Posterior cingulate gyrus (tissue), 11 donors: ENCODE measurements at regions not wholly inside any gene's neighbourhood (a gene's known extent, or its start where the extent isn't known, plus 50 kb on each side); places are given as distances from the start of the nearest gene placed in this dataset.
"Not testable (repeated sequence)": the region's sequence is repeated elsewhere in the genome, so short reads cannot be mapped to it uniquely, and the experiment has no call there.

ENCODE experiments used
- DNase-seq, 10 donors: peaks; one replicate each; pipeline versions ENCODE4 v3.0.0 to v3.0.0-alpha.2; 2020 to 2021; ENCODE audit warnings: mixed read lengths in 3 of 10
- intact Hi-C: fragments of 100-400 bp; cut with DNase I; formaldehyde crosslinking; loops from one replicate; pipeline ENCODE4 v1.15.1; 2023

DNA sequence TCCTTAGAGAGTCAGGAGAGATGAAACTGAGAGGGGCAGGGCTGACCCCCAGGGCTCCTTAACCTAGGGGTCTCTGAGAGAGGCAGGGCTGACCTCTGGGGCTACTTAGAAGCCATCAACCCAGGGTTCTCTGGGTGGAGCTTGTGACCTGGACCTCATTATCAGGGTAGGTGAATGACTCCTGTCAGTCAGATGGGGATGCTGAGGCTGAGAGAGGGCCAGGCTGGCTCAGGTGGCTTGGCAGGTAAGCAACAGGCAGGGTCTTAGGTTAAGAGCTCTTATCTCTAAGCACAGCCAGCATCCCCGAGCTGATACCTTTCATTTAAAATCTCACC lies 160.9 kb downstream of the PTPRU start:
- intact Hi-C loops, result no loop called here
- DNase-seq, result peak in 1 of 10 donors; percentile 23

DNA sequence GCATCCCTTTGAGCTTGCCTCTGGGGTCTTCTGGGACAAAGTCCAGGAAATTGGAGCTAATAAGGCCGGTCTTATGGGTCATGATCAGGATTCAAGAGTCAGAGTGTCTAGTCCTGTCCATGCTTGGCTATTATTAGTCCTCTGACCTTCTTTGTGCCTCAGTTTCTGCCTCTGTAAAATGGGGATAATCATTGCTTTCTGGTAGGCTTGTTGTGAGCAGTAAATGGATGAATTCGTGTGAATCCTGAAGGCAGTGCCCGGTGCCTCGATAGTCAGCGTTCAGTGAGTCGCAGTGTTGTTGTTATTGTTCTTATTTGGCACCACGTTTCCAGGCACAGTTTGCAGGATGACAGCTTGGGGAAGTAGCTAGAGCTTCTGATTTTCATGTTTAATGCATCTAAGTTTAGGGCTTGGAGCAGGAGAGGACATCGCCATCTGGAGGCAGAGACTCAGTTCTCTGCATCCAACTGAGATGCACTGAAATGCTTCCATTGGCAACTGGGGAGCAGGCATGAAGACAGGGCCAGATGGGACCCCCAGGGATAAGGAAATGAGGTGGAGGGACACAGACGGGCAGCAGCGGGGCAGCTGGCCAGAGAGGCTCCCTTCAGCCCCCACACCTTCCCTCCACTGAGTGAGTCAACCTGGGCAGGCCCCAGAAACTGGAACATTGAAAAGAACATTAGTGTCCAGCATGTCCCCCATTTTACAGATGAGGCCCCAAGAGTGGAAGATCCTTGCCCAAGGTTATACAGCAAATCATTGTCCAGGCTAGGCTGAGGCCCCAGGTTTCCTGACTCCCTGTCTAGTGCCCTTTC lies 160.3 kb downstream of the PTPRU start:
- peak in 3 of 10 donors; percentile 26 to 50 (median 41) for DNase-seq
- intact Hi-C loops, result no loop called here

DNA sequence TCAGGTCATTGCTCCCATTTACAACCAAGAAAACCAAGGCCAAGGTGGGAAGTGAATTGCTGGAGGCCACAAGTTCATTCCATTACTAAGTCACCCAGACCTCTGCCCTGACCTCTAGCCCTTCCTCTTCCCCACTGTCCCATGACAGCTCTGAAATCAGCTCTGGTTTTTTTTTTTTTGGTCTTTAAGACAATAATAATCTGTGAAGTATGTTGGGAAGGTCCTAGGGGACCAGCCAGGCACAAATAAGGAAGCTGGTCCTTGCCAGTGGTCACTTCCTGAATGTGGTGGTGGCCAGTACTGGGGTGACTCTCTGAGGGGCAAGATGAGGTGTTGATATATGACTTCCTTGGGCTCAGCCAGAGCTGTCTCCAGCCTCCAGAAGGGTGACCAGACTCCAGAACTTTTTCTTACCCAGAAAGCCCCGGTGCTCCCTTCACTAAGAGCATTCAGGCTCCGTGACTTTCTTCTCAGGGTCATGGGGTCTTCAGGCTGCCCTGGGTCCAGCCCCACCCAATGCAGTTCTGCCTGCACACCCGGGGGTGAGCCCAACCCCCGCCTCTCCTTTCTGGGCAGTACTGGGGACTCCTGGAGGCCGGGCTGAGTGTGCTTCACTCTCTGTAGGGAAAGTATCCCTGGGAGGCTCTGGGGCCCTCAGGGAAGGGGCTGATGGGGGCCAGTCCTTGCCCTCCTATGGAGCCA lies 159.6 kb downstream of the PTPRU start:
- intact Hi-C loops, result no loop called here
- DNase-seq, result peak in 2 of 10 donors; percentile 40 to 43

DNA sequence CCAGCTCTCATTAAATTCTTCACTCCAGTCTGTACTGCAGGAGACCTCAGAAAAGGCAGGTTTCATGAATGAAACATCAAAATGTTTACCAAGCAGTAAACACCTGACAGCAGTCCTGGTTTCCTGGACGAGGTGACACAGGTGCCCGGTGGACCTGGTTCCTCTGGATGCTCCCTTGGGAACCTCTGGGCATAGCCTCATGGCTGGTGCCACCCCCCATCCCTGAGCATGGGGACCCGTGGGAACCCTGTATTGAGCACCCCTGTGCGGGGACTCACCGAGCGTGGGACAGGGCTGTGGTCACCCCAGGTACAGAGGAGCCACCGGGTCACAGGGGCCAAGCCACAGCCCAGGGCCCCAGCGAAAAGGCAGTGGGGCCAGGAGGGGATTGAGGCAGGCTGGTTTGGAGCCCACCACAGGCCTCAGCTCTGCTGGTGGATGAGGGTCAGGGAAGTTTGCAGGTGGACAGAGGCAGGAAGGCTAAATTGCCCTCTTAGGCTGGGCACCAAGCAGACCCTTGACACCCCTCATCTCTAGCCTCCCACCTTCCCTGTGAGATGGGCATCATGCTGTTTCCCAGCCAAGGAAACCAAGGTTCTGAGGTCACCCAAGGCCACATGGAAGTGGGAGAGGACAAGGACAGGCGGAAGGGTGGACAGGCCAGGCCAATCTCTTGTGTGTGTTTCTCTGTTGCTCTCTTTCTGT lies 158.4 kb downstream of the PTPRU start:
- peak in 2 of 10 donors; percentile 58 to 80 for DNase-seq
- intact Hi-C loops, result no loop called here

DNA sequence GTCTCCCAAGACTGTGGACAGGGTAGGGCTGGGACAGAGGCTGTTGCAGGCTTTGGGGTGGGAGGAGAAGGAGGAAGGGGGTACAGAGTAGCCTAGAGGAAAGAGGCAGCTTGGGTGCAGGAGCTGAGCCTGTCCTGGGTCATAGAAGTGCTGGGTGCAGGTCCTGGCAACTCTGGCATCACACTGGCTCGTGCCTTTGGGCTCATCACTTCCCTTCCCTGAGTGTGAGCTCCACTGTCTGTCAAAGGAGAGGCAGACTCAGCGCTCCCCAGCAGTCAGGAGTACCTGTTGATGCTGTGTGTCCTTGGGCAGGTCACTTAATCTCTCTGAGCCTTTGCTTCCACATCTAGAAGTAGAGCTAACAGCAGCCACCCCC lies 157.1 kb downstream of the PTPRU start:
- DNase-seq, result peak in 1 of 10 donors; percentile 30
- intact Hi-C loops, result no loop called here

DNA sequence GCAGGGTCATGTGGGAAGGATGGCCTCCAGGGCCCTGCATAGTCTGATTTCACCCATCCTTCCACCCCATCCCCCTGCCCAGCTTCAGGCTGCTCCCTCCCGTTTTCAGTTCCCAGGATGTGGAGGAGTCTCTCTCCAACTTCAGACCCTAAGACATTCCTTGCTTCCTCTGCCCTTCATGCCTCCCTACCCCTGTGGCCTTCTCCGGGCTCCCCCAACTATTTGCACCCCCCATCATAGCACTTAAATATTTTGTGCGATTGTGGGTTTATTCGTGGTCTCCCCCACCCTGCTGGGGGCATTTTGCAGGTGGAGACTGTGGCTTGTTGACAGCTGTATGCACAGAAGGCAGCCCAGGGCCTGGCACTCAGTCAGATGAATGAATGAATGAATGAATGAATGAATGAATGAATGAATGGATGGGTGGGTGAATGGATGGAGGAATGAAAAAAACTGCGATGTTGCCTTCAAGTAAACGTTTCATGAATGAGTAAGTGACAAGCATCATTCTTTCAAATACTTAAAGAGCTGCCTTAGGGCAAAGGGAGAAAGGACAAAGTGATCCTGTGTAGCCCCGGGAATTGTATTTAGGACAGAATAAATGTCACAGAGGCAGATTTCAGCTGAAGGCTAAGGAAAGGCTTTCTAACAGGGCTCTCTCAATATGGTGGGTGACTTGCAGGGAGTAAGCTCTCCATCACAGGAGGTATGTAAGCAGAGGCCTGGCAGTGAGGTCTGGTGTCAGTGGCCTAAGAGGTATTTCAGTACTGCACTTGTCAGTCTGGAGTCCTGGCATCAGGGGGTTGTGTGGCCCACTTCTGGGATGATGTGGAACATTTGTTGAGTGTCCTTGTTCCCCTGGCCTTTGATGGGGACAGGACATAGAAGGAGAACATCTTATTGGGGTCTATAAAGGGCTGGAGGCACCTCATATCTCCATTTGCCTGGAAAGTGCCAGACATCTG lies 156.4 kb downstream of the PTPRU start:
- intact Hi-C loops, result no loop called here

DNA sequence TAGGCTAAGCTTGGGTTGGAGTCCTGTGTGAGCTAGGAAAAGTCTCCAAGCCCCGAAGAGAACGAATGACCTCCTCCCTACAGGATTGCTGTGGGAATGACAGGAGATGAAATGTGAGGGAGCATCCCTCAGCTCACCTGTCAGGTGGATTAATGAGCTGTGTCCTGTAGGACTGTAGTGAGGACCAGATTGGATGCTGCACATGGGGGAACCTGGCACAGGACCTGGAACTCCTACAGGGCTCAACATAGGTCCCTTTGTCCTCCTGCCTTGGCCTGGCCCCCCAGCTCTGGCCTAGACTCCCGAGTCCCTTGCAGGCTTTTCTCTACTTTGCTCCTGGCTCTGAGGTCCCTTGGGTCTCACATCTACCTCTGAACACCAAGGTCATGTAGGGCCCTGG lies 155.7 kb downstream of the PTPRU start:
- DNase-seq, result peak in 1 of 10 donors; percentile 39
- intact Hi-C loops, result no loop called here

More for the DNA sequence above, 156.4 kb downstream of the PTPRU start:
- peak in 1 of 10 donors; percentile 6 for DNase-seq

DNA sequence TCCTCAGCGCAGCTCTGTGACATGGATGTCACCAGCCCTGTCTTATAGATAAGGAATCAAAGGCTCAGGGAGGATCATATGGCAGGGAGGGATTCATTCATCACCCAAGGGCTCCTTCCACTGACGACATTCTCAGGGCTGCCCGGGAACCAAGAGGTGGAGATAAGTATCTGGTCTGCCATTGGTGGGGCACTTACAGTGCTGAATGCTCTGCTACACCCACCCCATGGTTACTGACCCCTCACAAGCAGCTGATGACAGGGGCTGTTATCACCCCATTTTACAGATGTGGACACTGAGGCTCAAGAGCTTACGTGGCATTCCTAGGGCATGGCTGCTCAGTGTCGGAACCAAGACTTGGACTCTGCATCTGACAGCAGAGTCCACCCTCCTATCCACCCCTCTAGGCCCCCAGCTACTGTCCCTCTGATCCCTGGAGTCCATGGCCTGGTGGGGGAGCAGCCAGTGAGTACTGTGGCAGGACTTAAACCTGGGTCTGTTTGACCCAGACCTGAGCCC lies 155.1 kb downstream of the PTPRU start:
- intact Hi-C loops, result no loop called here
- DNase-seq, result no peak

DNA sequence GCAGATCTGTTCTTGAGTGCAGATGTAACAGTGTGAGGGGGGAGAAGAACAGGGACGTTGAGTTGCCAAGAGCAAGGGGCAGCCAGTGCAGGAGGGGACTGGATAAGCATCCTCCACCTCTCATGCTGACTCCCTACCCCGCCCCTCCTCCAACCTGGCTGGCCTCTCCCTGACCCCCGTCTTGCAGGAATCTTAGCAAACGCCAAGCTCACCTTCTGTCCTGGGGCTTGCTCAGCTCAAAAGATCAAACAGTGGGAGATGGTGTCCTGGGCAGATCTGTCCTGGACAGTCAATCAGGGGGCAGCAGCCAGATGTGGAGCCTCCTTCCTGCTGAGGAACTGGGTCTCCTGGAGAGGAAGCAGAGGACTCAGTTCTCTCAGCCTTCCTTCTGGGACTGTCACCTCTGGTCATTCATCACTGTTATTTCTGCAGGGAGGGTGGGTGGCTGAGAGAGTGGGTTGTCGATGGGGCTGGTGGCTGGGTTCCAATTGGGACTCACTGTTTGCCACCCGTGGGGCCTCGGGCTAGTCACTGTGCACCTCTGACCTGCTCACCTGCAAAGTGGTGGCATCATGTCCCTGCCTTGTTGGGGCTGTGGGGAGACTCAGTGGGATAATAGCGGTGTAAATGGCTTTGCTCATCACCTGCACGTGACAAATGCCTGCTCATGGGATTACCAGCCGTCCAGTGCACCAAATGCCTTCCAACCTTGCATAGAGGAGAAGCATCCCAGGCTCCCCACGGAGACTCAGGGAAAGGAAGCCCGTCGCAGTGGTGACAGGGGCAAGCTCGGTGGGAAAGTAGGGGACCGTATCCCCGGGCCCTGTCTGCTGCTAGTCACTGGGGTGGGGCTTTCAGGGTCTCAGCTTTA lies 154.4 kb downstream of the PTPRU start:
- intact Hi-C loops, result no loop called here
- DNase-seq, result peak in 1 of 10 donors; percentile 31

DNA sequence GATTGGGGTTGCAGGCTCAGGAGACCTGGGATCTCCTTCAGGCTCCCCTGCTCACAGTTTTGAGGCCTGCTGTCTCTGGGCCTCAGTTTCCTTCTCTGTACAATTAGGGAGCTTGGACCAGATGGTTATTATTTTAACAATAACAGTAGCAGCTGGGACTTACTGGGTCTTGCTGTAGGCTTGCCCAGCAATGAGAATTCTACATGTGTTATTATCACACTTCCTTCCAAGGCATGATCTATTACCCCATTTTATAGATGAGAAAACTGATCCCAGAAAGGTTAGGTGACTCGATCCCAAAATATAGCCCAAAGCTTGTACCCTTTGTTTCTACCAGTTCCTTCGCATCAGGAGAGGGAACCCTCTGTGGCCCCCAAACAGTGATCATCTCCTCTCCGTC lies 153.8 kb downstream of the PTPRU start:
- no peak for DNase-seq
- intact Hi-C loops, result no loop called here

DNA sequence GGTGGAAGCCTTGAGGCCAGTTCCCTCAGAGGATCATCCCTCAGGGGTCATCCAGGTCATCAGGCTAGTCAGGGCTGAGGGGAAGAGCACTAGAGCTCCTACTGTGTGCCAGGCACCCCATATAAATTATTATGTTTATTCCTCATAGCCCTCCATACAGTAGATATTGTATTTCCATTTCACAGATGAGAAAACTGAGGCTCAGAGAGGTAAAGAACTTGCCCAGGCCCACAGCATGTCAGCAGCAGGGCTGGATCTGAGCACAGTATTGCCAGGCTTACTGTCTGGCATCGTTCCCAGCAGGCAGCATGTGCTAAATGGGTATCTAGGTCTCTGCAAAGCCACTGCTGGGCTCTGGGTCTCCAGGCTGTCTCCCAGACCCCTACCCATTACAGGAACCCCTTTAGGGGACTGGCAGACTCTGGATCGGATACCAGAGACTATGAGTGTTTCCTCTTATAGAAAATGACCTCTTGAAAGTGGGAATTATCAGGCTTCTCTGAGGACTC lies 153.3 kb downstream of the PTPRU start:
- DNase-seq, result peak in 1 of 10 donors; percentile 33

DNA sequence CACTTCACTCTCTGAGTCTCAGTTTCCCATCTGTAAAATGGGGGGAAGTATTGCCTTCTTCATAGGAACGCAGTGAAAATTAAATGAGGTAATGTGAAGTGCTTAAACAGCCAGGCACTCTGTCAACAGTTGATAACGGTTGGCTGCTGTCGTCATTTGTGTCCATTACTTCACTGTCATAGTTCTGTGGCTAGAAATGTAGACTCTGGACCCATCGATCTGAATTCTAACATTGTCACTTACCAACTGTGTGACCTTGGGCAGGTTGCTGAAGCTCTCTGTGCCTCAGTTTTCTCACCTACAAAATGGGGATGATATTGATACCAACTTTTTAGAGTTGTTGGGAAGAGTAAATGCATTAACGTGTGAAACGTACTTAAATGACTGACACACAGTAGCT lies 152.6 kb downstream of the PTPRU start:
- DNase-seq, result no peak
- intact Hi-C loops, result no loop called here

More for the DNA sequence above, 153.3 kb downstream of the PTPRU start:
- intact Hi-C loops, result no loop called here

DNA sequence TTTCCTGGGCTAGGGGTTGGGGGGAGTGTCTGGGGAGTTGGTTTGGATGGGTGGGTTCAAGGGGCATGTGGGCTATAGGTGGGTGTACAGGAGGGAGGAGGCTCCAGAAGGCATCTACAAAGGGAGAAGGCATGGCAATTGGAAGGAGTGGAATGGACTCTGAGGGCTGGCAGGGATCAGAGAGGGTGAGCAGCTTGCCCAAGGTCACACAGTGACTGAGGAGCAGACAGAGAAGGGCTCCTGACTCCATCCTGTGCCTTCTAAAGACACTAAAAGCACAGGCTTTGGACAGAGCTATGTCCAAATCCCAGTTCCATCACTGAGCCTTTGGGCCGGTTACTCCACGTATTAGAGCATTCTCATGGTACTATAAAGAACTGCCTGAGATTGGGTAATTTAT lies 151.8 kb downstream of the PTPRU start:
- intact Hi-C loops, result no loop called here
- peak in 1 of 10 donors; percentile 5 for DNase-seq

DNA sequence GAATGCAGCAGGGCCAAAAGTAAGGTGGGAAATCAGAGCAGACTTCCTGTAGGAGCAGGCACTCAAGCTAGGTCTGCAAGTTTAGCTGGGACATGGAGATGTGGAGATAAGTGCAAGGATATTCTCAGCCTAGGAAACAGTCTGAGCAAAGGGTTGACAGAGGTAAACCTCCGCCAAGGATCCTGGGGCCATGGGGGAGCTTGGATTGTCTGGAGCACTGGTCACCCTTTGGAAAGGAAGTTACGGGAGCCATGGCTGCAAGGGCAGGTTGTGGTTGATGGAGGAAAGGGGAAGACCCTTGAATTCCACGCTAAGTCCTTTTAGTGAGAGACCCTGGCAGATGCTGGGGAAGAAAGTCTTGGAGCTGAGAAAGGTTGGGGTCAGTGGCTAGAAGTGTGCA lies 150.9 kb downstream of the PTPRU start:
- no peak for DNase-seq
- intact Hi-C loops, result no loop called here

DNA sequence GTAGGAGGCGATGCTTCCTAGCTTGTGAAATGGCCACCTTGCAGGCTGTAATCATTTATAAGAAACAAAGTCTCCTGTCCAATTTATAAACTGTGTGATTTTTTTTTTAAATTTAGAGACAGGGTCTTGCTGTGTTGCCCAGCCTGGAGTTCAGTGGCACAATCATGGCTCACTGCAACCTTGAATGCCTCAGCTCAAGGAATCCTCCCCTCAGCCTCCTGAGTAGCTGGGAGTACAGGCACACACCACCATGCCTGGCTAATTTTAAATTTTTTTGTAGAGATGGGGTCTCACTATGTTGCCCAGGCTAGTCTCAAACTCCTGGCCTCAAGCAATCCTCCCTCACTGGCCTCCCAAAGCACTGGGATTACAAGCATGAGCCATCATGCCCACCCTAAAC lies 150.1 kb downstream of the PTPRU start:
- DNase-seq, intact Hi-C loops: not testable (repeated sequence)

DNA sequence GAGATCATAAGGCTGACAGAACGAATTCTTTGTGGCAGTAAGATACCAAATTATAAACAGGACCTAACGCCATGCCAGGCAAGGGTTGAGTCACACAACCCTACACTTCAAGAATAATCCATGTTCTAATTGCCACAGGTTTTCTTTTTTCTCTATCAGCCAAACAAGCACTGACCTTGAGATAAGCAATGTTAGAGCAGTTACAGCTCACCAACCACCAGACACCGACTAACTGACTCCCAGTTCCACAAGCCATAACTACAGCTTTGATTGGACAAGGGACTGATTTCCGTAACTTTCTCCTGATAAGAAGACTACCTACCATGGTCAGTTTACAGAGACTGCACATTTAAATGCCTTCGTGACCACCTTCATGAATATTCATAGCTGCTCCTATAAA lies 149.6 kb downstream of the PTPRU start:
- DNase-seq, result no peak
- intact Hi-C loops, result no loop called here

DNA sequence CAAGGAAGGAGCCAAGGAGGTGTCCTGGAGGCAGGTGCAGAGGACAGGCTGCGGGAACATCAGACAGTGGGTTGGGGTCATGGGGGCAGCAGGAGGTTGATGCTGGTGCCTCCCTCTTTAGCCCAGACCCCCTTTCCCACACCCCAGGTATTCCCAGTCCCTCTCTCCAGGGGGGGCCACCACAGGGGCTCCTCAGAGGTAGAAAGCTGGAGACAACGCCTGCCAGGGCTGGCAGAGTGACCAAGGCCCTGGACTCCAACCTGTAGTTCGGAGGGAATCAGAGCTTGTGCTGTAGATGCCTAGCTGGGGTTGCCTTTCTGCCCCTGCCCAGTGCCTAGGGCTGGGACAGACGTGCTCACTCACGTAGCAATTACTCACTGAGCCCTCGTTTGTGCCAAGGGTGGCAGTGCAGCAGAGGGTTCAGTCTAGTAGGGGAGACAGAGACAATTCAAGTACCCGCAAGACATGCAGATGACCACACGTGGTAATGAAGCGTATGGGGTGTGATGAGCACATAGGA lies 148.2 kb downstream of the PTPRU start:
- intact Hi-C loops, result no loop called here

DNA sequence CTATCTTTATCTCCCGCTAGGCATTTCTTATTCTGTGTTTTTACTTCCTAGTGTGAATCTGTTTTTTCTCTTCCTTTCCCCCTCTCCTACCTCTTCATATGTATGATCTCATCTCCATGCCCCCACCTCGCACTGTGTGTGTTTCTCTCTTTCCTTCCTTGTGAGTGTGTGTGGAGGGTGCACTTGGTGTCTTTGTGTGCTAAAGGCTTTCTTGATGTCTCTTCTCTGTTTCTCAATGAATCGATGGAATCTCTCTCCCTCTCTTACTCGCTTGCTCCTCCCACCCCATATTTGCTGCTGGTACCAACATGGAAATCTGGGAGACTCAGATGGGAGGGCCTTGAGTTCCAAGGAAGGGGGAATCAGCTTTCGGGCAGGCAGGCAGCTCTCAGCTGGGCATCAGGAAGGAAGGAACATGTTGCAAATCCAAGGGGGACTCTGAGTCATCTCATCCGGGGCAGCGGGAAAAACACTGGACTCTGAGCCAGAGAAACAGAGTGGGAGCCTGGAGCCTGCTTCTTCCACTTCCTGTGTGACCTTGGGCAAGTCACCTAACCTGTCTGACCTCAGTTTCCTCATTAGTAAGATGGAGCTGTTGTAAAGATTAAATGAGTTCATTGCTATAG lies 147.5 kb downstream of the PTPRU start:
- intact Hi-C loops, result no loop called here
- DNase-seq, result peak in 2 of 10 donors; percentile 13 to 21

More for the DNA sequence above, 148.2 kb downstream of the PTPRU start:
- DNase-seq, result no peak
